Calu3 (cell line): ENCODE measurements at regions not wholly inside any gene's neighbourhood (a gene's known extent, or its start where the extent isn't known, plus 50 kb on each side); places are given as distances from the start of the nearest gene placed in this dataset.

Experiments used
- BruUV-seq: library from RNA; stranded (reverse); fragments of 400-500 nt; replicated peaks from 2 replicates; lab custom pipeline; 2021; lab: Mats Ljungman, UMichigan
- CTCF ChIA-PET: fragments of 300-600 bp; sonication (Branson Sonifier 250); formaldehyde crosslinking; loops from one replicate; lab custom pipeline; 2022; ENCODE audit warnings: antibody characterized with exemption; lab: Charles Lee
- DNase-seq: peaks from one replicate; pipeline ENCODE4 v3.0.0; 2022
- H3K27ac Mint-ChIP-seq: one replicate; pipeline ENCODE4 v1.8.0; 2022; ENCODE audit warnings: mixed read lengths; ENCODE audit not compliant: unreplicated experiment
- H3K27me3 Mint-ChIP-seq: one replicate; pipeline ENCODE4 v1.8.0; 2022; ENCODE audit warnings: mixed read lengths; ENCODE audit not compliant: unreplicated experiment
- H3K36me3 Mint-ChIP-seq: one replicate; pipeline ENCODE4 v1.8.0; 2022; ENCODE audit warnings: mild to moderate bottlenecking, moderate library complexity, mixed read lengths; ENCODE audit not compliant: insufficient read depth, unreplicated experiment
- H3K4me1 Mint-ChIP-seq: one replicate; pipeline ENCODE4 v1.8.0; 2022; ENCODE audit warnings: mild to moderate bottlenecking, low read depth, mixed read lengths; ENCODE audit not compliant: unreplicated experiment
- H3K4me3 Mint-ChIP-seq: one replicate; pipeline ENCODE4 v1.8.0; 2022; ENCODE audit warnings: mild to moderate bottlenecking, low read depth, moderate library complexity, mixed read lengths; ENCODE audit not compliant: unreplicated experiment
- H3K9me3 Mint-ChIP-seq: one replicate; pipeline ENCODE4 v1.8.0; 2022; ENCODE audit warnings: low read depth, mixed read lengths; ENCODE audit not compliant: unreplicated experiment
- intact Hi-C: fragments of 100-400 bp; cut with micrococcal nuclease; formaldehyde crosslinking; loops from one replicate; pipeline ENCODE4 v1.10.0; 2022; ENCODE audit not compliant: unreplicated experiment
- TF ChIP-seq, protein P1 (sequence below): fragments of 200-600 bp; IDR thresholded peaks from one replicate; pipeline ENCODE4 v1.8.0; 2022; ENCODE audit warnings: antibody characterized with exemption; ENCODE audit not compliant: unreplicated experiment

DNA sequence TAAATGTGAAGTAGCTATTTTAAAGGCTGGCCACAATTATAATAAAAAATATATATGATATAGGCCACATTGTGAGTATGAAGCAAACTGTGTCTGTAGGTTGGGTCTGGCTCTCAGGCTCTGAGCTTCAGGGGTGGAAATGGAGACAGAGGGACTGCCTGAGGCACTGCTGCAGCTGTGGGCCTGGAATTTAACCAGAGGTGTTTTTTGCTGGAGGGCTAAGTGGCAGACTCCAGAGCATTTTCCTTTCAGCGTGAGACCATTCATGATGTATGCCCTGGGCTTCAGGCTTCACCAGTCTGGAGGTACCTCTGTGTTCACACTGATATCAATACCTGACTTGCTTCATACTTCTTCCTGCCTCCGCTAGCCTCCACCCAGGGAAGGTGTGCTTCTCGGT, 64.9 kb upstream of the IL12B start:
- Mint-ChIP-seq H3K27me3 (peaks cover 72% of the 10 kb centered on the region), H3K4me3 (no peak overlapping the region), H3K36me3 (no peaks in the 10 kb centered on the region), H3K9me3 (no peaks in the 10 kb centered on the region), H3K4me1 (no peaks in the 10 kb centered on the region), H3K27ac (no peak overlapping the region)
- TF ChIP-seq, protein P1, sequence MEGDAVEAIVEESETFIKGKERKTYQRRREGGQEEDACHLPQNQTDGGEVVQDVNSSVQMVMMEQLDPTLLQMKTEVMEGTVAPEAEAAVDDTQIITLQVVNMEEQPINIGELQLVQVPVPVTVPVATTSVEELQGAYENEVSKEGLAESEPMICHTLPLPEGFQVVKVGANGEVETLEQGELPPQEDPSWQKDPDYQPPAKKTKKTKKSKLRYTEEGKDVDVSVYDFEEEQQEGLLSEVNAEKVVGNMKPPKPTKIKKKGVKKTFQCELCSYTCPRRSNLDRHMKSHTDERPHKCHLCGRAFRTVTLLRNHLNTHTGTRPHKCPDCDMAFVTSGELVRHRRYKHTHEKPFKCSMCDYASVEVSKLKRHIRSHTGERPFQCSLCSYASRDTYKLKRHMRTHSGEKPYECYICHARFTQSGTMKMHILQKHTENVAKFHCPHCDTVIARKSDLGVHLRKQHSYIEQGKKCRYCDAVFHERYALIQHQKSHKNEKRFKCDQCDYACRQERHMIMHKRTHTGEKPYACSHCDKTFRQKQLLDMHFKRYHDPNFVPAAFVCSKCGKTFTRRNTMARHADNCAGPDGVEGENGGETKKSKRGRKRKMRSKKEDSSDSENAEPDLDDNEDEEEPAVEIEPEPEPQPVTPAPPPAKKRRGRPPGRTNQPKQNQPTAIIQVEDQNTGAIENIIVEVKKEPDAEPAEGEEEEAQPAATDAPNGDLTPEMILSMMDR, result no peak
- intact Hi-C loops, result no loop called here
- no TSS peak for BruUV-seq
- DNase-seq, result no peak
- CTCF ChIA-PET, result interaction anchor here (0.6 kb wide), 2 partner anchors 44 to 1808 kb away, joined by 3 to 5 read pairs; no protein-coding TSS in a partner anchor

DNA sequence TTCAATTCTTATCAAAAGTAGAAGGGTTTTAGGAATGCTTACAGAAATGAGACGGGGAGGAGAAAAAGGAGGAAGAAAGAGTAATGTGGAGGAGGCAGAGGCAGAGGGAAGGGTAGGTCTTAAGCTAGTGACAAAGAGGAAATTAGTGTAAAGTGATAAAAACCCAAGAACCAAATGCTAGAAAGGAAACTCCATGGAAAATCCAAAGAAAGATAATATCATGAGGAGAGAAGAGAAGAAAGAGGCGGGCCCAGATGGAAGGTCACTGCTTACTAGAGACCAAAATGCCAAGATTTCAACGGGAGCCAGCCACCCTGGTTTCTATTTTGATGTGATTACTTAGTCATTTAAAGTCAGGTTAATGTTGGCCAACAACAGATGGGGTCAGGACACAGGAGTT, 68.6 kb upstream of the IL12B start:
- BruUV-seq, result no TSS peak
- Mint-ChIP-seq H3K4me1 (peaks cover 5% of the 10 kb centered on the region), H3K36me3 (no peaks in the 10 kb centered on the region), H3K27ac (no peak overlapping the region), H3K4me3 (no peak overlapping the region), H3K9me3 (no peaks in the 10 kb centered on the region), H3K27me3 (peaks cover 72% of the 10 kb centered on the region)
- TF ChIP-seq, protein P1, result no peak
- CTCF ChIA-PET, result no interaction called here
- intact Hi-C loops, result no loop called here
- no peak for DNase-seq

DNA sequence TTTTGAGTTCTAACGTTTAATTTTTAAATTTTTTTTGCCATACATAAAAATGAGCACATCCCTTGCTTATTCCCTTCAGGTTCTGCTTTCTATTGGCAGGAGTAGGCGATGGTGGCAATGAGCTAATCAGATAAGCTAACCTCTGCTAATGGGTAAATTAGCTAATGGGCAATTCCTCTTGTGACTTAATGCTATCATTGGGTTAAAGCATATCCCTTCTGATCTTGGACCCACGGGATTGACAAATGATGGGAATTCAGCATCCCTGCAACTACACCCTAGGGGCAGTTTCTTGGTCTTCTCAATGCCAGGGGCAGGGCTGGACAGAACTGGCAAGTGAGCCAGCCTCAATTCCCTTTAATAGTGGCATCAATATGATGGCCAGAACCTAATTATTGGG, 70.2 kb upstream of the IL12B start:
- intact Hi-C loops, result no loop called here
- no peaks in the 10 kb centered on the region for H3K36me3 Mint-ChIP-seq
- H3K27ac Mint-ChIP-seq, result no peak overlapping the region
- no peak overlapping the region for H3K4me3 Mint-ChIP-seq
- TF ChIP-seq, protein P1, result no peak
- no peak for DNase-seq
- H3K27me3 Mint-ChIP-seq, result peaks cover 72% of the 10 kb centered on the region
- peaks cover 9% of the 10 kb centered on the region for H3K4me1 Mint-ChIP-seq
- BruUV-seq, result no TSS peak
- CTCF ChIA-PET, result no interaction called here
- H3K9me3 Mint-ChIP-seq, result no peaks in the 10 kb centered on the region

DNA sequence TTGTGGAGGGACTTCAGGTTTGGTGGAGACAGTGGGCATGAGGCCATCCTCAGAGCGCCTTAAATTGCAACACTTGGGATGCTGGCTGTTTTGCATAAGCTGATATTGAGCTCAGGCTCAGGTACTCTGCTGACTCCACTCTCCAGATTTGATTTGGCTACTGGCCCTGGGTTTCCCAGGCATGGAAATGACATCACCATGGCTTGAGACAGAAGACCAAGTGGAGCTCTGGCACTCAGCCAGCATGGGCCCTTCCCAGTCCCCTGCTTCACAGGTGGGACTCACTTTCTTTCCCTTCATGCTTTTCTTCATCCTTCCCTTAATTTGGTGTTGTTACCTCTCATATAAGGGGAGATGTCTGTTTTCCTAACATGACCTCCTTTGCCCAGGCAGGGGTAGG, 72.0 kb upstream of the IL12B start:
- TF ChIP-seq, protein P1, result no peak
- no TSS peak for BruUV-seq
- H3K27me3 Mint-ChIP-seq, result peaks cover 76% of the 10 kb centered on the region
- CTCF ChIA-PET, result no interaction called here
- no peak overlapping the region for H3K27ac Mint-ChIP-seq
- no peaks in the 10 kb centered on the region for H3K36me3 Mint-ChIP-seq
- intact Hi-C loops, result no loop called here
- peaks cover 9% of the 10 kb centered on the region for H3K4me1 Mint-ChIP-seq
- H3K9me3 Mint-ChIP-seq, result no peaks in the 10 kb centered on the region
- H3K4me3 Mint-ChIP-seq, result no peak overlapping the region
- no peak for DNase-seq
